ENCODE measurements at regions not wholly inside any gene's neighbourhood (a gene's known extent, or its start where the extent isn't known, plus 50 kb on each side); places are given as distances from the start of the nearest gene placed in this dataset.

DNA sequence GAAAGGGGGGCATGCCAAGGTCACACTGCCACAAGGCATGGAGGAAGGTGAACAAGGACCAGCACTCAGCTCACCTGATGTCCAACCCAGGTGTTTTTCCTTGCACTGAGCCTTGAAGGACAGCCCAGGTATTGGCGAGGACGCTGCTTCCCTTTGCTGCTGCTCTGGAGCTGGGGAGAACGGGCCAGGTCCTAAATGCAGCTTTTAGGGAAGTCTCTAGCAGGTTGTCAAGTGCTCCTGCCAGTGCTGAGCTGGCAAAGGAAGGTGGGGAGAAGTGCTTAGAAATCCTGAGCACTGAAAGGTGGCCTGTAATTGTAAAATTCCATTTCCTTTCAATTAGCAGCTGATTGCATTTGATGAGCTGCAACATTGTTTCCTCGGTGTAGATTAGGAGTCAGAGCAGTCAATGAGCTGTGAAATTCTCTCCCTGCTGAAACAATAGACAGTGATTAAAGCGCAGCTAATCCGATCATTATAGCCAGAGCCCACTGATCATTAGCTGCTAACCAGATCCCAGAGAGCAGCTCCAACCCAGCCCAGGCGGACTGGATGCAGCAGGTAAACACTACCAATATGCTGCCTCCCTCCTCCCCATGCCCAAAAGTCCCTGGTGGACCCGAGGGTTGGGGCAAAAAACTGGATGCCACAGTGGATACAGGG, 507.6 kb downstream of the INSC start:
- WGBS, 2 donors: 72 to 73% methylated on average over 8 of the region's 8 CpGs
- FAIRE-seq: no peak
- TF ChIP-seq CTCF (IDR thresholded peaks at IDR 0.05): no peak
- Histone ChIP-seq H3K4me1 (no peaks in the 10 kb centered on the region), H3K4me3 (no peak overlapping the region), H3K27ac (no peak overlapping the region), H3K9me3 (no peaks in the 10 kb centered on the region), H3K27me3 (no peaks in the 10 kb centered on the region), H3K36me3 (no peaks in the 10 kb centered on the region)
- intact Hi-C loops (cut with DNase I): no loop called here
- no peak for DNase-seq
- ATAC-seq: no peak

DNA sequence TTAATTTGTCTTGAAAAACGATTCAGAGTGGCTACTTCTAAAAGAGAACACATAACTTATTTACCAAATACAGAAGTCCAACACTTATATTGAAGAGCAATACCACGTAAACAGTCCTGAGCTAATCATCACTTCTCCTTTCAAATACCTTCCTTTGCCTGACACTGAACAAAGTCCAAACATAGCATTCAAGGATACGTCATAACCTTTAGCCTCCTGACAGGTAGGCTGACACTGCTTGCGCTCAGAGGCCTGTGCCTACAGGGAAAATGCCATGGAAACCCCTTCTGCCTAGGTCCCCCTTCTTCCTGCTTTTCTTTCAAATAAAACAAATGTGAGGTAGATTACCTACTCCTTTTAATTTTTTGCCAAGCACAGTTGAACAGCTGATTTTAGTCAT, 510.0 kb downstream of the INSC start:
- intact Hi-C loops (cut with DNase I): no loop called here
- Histone ChIP-seq H3K4me3 (no peak overlapping the region), H3K36me3 (no peaks in the 10 kb centered on the region), H3K9me3 (no peaks in the 10 kb centered on the region), H3K27me3 (no peaks in the 10 kb centered on the region), H3K4me1 (no peaks in the 10 kb centered on the region), H3K27ac (no peak overlapping the region)
- DNase-seq: no peak
- FAIRE-seq: no peak
- no peak for TF ChIP-seq CTCF (IDR thresholded peaks at IDR 0.05)
- WGBS, 2 donors: 63 to 68% methylated on average over 4 of the region's 4 CpGs
- no peak for ATAC-seq

- Histone ChIP-seq H3K36me3 (no peaks in the 10 kb centered on the region), H3K27me3 (no peaks in the 10 kb centered on the region), H3K4me1 (no peaks in the 10 kb centered on the region), H3K9me3 (no peaks in the 10 kb centered on the region), H3K4me3 (no peak overlapping the region), H3K27ac (no peak overlapping the region)
- FAIRE-seq (no peak), DNase-seq (no peak), ATAC-seq (no peak)
- no peak for TF ChIP-seq CTCF (IDR thresholded peaks at IDR 0.05)
- WGBS, 2 donors: 84 to 93% methylated on average over 2 of the region's 2 CpGs
- intact Hi-C loops (cut with DNase I): no loop called here
These were observed 511.0 kb downstream of the INSC start for GRCh38 chr11:15625691-15626090.

GRCh38 chr11:15627560-15627959, 512.8 kb downstream of the INSC start:
- H3K4me3 ChIP-seq: no peak overlapping the region
- no peak for FAIRE-seq
- intact Hi-C loops (cut with DNase I): no loop called here
- no peak for TF ChIP-seq CTCF (IDR thresholded peaks at IDR 0.05)
- no peak overlapping the region for H3K27ac ChIP-seq
- H3K9me3 ChIP-seq: no peaks in the 10 kb centered on the region
- H3K27me3 ChIP-seq: no peaks in the 10 kb centered on the region
- H3K4me1 ChIP-seq: no peaks in the 10 kb centered on the region
- DNase-seq: no peak
- no peaks in the 10 kb centered on the region for H3K36me3 ChIP-seq
- no peak for ATAC-seq

DNA sequence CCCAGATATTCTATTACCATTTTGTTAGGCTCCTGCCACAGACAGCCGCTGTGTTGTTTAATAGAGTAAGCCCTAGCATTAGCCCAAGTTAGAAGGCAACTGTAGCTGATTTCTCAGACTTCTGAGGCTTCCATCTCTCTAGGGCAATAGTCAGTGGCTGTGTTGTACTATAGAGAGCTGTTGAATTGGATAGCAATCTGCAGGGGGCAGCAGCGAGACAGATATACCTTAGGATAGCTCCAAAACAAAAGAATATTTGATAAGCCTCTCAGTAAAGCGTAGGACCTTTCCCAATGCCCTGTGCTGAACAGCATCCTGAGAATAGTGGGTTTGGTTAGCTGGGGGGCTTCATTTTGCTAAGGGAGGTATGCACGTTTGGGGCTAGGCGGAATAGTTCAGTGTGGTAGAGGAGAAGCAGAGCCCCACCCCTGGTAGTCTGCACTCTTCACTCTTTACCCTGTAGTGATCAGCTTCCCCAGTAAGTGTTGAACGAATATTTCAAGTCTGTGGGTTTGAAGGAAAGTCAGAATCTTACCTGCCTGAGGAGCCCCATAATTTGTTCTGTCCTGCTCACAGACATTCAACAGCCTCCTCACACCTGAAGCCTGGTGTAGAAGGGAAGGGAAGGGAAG, 515.1 kb downstream of the INSC start:
- H3K36me3 ChIP-seq: no peaks in the 10 kb centered on the region
- peak in 3 of 4 donors; percentile 58 to 83 (median 65) for ATAC-seq
- H3K9me3 ChIP-seq: no peaks in the 10 kb centered on the region
- H3K27me3 ChIP-seq: no peaks in the 10 kb centered on the region
- TF ChIP-seq CTCF (IDR thresholded peaks at IDR 0.05): peak in 1 of 4 donors; percentile 9
- intact Hi-C loops (cut with DNase I): no loop called here
- FAIRE-seq: no peak
- 47 to 51% methylated on average over 6 of the region's 6 CpGs for WGBS, 2 donors
- H3K4me3 ChIP-seq: no peak overlapping the region
- H3K27ac ChIP-seq: no peak overlapping the region
- DNase-seq: peak in 4 of 6 donors; percentile 13 to 59 (median 42)
- no peaks in the 10 kb centered on the region for H3K4me1 ChIP-seq
